DMS 273 (cell line): ENCODE measurements at regions not wholly inside any gene's neighbourhood (a gene's known extent, or its start where the extent isn't known, plus 50 kb on each side); places are given as distances from the start of the nearest gene placed in this dataset.
"Not testable (repeated sequence)": the region's sequence is repeated elsewhere in the genome, so short reads cannot be mapped to it uniquely, and the experiment has no call there.

Source experiments
- DNase-seq: peaks from one replicate; lab custom pipeline; 2025; ENCODE audit not compliant: unreplicated experiment; lab: John Stamatoyannopoulos, UW

GRCh38 chr10:44118500-44118899, 266.4 kb downstream of the CXCL12 start:
- no peak for DNase-seq

- DNase-seq: no peak
Observed at GRCh38 chr10:44116474-44116873, 268.4 kb downstream of the CXCL12 start.

GRCh38 chr10:44115516-44115915, 269.4 kb downstream of the CXCL12 start:
- DNase-seq: no peak

- no peak for DNase-seq
Observed at GRCh38 chr10:44114441-44114840, 270.5 kb downstream of the CXCL12 start.

- not testable (repeated sequence) for DNase-seq
Observed at GRCh38 chr10:44112280-44112679, 272.6 kb downstream of the CXCL12 start.

- no peak for DNase-seq
Observed at GRCh38 chr10:44105696-44106095, 279.2 kb downstream of the CXCL12 start.

GRCh38 chr10:44102726-44103255, 282.1 kb downstream of the CXCL12 start:
- DNase-seq: no peak

- no peak for DNase-seq
Observed at GRCh38 chr10:44101082-44101481, 283.8 kb downstream of the CXCL12 start.

- no peak for DNase-seq
Observed at GRCh38 chr10:44099511-44099910, 285.4 kb downstream of the CXCL12 start.

GRCh38 chr10:44096217-44096616, 288.7 kb downstream of the CXCL12 start:
- not testable (repeated sequence) for DNase-seq

- no peak for DNase-seq
Observed at GRCh38 chr10:44089671-44090070, 295.2 kb downstream of the CXCL12 start.

- DNase-seq: no peak
Observed at GRCh38 chr10:44087403-44087802, 297.5 kb downstream of the CXCL12 start.

- DNase-seq: no peak
Observed at GRCh38 chr10:44083719-44084400, 301.0 kb downstream of the CXCL12 start.

- no peak for DNase-seq
Observed at GRCh38 chr10:44071479-44071878, 313.4 kb downstream of the CXCL12 start.

- no peak for DNase-seq
Observed at GRCh38 chr10:44070282-44070681, 314.6 kb downstream of the CXCL12 start.

- no peak for DNase-seq
Observed at GRCh38 chr10:44069573-44069972, 315.3 kb downstream of the CXCL12 start.

GRCh38 chr10:44068716-44069482, 316.0 kb downstream of the CXCL12 start:
- DNase-seq: no peak

- no peak for DNase-seq
Observed at GRCh38 chr10:44067432-44067831, 317.5 kb downstream of the CXCL12 start.

GRCh38 chr10:44066527-44067255, 318.2 kb downstream of the CXCL12 start:
- DNase-seq: no peak

- DNase-seq: no peak
Observed at GRCh38 chr10:44065788-44066526, 318.9 kb downstream of the CXCL12 start.
